COLO668 (cell line): ENCODE measurements at regions not wholly inside any gene's neighbourhood (a gene's known extent, or its start where the extent isn't known, plus 50 kb on each side); places are given as distances from the start of the nearest gene placed in this dataset.

Experiments used
- DNase-seq: peaks from one replicate; lab custom pipeline; 2025; ENCODE audit not compliant: unreplicated experiment; lab: John Stamatoyannopoulos, UW

DNA sequence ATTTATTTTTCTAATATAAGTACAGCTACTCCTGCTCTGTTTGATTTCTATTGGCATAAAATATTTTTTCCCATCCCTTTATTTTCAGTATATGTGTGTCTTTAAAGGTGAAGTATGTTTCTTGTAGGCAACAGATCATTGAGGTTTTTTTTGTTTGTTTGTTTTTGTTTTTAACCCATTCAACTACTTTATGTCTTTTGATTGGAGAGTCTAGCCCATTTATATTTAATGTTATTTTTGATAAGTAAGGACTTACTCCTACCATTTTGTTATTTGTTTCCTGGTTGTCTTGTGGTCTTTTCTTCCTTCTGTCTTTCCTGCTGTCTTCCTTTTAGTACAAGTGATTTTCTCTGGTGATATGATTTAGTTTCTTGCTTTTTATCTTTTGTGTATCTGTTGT lies 285.1 kb upstream of the PROX1 start:
- no peak for DNase-seq

DNA sequence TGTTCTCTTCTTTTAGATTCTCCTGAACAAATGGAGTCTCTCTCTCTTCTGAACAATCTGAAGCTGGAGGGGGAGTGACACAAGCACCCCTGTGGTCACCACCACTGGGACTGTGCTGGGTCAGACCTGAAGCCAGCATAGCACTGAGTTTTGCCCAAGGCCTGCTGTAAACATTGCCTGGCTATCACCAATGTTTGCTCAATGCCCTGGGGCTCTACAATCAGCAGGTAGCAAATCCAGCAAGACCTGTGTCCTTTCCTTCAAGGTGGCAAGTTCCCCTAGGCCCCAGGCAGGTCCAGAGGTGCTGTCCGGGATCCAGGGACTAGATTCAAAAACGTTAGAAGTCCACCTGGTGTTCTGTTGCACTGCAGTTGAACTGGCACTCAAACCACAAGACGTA lies 282.8 kb upstream of the PROX1 start:
- no peak for DNase-seq

DNA sequence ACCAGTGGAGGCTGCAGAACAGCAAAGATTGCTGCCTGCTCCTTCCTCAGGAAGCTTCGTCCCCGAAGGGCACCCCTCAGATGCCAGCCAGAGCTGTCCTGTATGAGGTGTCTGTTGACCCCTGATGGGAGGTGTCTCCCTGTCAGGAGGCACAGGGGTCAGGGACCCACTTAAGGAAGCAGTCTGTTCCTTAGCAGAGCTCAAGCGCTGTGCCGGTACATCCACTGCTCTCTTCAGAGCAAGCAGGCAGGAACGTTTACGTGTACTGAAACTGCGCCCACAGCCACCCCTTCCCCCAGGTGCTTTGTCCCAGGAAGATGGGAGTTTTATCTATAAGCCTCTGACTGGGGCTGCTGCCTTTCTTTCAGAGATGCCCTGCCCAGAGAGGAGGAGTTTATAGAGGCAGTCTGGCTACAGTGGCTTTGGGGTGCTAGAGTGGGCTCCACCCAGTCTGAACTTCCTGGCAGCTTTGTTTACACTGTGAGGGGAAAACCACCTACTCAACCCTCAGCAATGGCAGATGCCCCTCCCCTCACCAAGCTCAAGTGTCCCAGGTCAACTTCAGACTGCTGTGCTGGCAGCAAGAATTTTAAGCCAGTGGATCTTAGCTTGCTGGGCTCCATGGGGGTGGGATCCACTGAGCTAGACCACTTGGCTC lies 275.8 kb upstream of the PROX1 start:
- DNase-seq = peak; percentile 29

DNA sequence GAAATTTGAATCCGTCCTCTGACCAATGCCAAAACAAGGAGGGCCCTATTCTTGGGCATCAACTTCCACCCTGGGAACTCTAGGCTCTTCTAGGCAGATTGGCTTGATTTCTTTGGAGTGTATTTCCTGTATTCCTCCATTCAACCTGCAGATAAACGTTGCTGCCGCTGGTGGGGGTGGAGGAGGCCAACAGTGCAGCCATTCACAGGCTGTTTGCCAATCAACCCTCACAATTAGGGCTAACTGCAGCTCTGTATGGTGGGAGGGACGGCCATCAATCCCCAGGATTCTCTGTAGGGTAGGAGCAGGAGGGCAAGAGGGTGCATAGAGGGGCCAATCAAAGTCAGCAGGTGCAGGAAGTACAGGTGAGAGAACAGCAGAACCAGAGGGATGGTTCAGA lies 273.1 kb upstream of the PROX1 start:
- DNase-seq = no peak

DNA sequence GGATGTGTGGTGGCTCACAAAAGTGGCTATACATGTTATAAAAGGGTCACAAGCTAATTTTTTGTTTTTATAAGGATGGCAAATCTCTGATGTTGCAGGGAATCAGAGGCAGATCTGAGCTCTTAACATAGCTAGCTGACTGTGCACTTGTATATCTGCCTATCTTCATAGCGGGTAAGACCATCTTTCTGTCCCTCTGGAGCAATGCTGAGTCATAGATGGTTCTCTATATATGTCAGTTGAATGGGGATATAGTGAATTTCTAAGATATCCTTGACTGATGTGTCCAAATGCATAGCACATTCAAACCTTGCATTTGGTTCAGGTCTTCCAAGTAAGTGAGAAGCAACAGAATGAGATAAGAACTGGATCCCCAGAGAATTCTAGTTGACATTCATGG lies 272.6 kb upstream of the PROX1 start:
- no peak for DNase-seq

DNA sequence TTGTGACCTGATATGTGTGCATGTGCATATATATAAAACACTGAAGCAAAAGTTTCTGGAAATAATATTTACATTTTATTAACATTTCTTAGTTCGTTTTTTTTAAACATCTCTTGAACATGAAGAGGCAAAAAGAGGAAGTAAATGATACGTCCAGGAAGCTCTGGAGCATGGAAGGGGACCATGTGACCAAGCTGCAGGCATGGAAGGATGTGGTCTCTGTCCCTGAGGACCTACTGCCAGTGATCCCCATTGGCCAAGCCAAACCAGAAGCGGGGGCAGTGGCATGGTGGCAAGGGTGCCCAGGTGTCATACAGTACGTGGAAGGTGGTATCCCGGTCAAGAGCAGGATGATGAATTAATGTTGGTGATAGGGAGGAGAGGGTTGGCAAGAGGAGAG lies 268.3 kb upstream of the PROX1 start:
- DNase-seq = no peak

DNA sequence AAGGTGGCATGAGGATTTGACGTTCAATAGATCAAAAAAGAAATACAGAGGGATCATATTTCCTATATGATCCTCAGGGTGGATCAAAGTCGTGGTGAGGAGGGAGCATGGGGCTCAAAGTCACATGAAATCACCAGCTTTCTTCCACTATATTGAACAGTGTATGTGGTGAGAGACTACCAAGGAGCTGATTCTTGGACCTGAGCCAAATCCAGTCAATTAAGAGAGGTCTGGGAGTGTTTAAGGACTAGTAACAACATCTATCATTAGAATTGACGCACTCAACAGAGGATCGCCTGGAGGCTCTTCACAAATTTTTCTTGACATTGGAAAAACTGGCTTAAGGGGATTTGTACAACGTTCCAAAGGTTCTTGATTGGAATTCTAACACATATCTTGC lies 267.7 kb upstream of the PROX1 start:
- DNase-seq = no peak

DNA sequence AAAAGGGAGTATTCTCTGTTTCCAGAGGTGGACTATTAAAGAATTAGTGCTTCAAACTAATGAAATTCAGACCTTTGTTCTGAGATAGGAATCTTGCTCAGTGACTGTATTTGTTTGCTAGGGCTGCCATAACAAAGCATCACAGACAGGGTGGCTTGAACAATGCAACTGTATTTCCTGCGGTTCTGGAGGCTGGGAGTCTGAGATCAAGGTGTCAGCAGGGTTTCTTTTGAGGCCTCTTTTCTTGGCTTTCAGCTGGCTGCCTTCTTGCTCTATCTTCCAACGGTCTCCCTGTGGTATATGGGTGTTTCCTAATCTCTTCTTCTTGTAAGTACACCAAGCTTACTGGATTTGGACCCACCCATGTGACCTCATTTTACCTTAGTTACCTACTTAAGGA lies 264.6 kb upstream of the PROX1 start:
- DNase-seq = no peak

DNA sequence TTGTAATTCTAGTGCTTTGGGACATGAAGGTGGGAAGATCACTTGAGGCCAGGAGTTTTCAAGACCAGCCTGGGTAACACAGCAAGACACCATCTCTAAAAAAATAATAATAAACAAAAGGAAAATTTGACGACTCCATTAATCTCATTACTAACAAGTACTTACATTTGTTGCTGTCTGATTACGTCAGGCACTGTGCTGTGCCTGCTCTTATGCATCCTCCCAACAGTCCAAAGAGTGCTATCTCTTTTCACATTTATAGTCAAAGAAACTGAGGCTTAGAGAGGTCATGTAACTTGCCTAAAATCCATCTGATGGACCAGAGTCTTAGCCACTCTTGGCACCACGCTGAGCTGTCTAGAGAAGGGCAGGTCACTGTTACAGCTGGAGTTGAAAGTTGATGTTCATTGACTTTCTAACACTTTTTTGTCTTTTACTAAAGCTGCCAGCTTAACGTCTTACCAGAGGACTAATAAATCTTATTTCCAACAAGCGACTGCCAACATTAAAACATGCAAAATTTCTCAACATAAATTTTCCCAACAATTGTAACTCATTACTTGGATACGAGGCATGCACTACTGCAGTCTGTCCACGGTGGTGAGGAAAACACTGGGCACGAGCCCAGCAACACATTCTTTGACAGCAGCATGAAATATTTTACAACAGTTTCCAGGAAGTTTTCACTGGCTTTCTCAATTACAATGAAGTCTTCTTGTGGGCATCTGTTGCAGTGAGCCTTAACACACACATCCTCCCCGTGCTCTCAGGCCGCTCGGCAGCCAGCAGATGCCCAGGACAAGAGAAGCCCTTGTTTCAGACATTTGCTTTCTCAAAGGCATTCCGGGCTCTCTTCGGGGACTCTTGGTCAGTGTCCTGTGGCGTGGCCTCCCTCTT lies 262.9 kb upstream of the PROX1 start:
- DNase-seq = no peak

DNA sequence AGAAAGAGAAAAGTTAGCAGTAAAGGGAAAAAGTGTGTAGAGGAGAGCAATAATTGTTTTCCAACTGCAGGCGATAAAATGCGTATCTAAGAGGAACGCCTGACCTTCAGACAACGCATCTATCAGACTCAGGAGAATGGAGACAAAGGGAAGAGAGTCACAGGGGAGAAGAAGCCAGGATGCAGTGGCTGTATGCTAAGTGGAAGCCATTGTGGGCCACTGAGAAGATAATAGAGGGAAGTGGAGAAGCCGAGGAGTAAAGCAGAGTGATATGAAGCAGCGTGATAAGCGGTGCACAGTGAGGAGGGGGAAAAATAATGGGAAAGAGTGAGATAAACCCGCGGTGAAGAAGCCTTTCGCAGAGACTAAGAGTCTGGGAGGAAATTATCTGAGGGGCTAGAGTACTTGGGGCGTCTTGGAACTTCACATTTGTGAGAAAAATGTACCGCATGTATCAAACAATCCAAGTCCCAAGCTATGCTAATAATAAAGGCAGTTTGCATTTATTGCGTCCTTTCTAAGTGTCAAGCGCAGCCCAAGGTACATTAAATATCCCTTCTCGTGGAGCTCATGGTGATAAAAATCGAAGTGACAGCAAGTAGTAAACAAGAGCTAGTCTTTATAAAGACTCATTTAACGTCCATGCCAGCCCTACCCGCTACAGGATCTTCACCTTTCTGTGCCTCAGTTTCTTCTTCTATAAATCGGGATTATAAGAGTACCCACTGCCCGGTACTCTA lies 259.8 kb upstream of the PROX1 start:
- DNase-seq = no peak

DNA sequence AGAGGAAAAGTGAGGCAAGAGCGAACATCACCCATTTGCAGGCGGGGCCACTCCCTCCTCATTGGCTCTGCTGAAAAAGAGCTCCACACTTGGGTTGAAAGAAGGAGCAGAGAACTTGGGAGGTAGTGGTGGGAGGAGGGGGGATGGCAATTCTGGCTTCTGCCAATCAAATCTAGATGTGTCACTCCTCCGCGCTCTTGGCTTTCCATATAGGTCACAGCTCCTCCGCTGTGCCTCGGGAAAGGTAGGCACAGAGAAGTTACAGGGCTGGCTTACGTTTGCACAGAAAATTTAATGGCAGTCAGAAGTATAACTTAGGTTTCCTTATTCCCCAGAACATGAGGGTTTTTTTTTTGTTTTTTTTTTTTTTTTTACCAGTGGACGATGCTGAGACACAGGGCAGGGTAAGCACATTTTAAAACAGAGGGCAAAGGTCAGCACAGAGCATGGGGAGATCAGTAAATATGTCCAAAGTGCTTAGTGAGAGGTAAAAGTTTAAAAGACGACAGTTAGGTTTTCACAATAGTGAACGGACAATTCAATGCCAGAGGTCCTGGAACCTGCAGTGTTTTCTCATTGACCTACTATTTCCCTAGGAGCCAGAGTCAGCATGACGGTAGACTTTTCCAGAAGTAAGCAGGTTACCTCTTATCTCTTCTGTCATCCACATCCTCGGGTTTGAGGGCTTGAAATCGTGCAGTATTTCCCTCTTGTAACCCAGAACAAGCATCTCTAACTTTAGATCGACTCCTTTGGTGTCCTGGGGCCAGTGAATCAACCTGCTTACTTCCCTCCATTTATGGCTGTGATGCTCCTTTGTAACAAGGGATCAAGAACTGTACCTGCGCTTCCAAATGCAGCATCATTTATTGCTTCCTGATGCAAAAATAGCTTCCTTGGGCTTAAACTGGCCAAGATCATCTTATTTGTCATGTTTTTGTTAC lies 258.9 kb upstream of the PROX1 start:
- no peak for DNase-seq

DNA sequence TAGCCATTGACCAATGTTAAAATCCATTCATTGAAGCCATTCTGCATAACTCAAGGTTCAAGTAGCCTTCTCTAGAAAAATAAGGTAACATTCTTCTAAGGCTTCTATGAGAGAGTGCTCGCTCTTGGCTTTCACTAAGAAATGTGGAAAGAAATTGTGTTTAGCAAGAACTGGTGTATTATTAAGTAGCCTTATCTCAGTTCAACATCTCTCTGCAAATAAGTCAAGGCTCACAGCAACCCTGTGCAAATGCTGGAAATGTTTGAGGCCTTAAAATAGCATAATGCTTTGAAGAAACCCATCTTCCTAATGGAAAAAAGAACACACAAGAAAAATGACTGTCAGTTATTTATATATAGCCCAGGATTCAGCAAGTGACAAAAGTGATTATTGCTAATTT lies 254.1 kb upstream of the PROX1 start:
- DNase-seq = no peak

DNA sequence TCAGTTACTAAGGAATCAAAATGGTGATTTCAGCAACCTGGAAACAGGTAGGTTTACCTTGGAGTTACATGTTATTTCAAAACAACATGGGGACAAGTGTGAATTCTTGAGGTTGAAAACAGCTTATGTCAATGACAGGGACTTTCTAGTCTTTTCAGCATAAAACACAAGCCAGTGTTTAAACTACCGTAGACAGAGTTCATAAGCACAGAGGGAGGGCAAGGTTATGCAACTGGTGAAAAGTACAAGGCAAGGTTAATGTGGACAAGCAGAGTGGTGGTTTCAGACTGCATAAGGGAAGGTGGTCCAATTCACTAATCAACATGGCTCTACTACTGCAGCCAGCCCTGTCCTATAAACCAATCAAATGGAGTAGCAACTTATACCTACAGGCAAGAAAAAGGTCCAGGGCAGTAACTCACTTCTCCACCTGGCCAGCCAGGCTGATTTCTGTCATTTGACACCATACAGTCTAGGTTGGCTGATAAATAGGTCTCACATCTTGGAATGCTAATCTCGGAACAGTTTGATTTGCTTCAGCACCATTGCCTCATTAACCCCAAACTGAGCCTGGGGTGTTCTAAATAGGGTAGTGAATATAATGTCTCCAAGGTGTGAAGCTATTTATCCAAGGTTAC lies 250.3 kb upstream of the PROX1 start:
- DNase-seq = no peak

DNA sequence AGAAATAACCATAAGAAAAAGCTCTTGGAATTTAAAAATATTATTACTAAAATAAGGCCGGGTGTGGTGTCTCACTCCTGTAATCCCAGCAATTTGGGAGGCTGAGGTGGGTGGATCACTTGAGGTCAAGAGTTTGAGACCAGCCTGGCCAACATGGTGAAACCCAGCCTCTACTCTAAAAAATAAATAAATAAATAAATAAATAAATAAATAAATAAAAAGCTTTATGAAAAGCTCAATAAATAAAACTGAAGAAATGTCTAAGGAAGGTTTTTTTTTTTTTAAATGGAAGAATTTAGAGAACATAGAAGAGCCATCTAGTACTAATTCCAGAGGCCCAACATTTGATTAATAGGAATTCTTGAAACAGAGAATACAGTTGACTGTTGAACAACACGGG lies 249.1 kb upstream of the PROX1 start:
- no peak for DNase-seq

DNA sequence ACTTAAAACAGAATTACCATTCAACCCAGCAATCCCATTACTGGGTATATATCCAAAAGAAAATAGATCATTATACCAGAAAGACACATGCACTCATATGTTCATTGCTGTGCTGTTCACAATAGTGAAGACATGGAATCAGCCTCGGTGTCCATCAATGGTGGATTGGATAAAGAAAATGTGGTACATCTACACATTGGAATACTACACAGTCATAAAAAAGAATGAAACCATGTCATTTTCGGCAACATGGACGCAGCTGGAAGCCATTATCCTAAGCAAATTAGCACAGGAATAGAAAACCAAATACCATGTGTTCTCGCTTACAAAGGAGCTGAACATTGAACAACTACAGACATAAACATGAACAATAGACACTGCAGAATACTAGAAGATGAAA lies 244.8 kb upstream of the PROX1 start:
- DNase-seq = no peak

DNA sequence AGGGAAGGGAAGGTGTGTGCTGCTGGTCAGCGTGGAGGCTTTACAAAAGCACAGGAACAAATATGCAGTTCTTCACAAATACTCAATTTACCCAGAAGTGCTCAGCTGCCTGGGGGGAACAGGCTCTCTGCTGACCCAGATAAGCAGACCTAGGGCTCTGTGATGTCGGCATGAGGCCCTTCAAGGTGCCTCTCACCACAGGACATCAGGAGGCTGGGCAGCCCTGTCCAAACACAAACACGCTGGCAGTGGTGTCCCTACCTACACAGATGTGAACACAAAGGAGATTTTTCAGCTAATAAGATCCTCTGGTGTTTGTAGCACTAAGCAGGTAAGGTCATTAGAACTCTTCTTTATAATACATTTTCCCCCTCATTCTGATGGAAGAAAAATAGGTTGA lies 243.0 kb upstream of the PROX1 start:
- no peak for DNase-seq

DNA sequence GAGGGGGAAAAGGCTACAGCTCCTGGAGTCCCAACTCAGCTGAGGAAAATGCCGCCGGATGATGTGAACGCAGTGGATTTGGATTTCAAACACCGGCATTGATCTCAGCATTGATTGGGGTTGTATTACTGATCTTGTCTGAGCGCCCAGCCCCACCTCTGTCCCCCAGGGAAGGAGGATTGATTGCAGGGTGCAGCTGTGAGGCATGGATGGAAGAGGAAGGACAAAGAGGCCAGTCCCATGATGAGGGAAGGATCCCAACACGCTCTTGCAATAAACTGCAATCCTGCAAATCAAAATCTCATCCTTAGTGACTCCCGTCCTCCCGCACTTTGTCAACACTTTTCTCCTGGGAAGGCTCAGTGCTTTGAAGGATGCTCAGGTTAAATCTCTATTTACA lies 242.3 kb upstream of the PROX1 start:
- no peak for DNase-seq

DNA sequence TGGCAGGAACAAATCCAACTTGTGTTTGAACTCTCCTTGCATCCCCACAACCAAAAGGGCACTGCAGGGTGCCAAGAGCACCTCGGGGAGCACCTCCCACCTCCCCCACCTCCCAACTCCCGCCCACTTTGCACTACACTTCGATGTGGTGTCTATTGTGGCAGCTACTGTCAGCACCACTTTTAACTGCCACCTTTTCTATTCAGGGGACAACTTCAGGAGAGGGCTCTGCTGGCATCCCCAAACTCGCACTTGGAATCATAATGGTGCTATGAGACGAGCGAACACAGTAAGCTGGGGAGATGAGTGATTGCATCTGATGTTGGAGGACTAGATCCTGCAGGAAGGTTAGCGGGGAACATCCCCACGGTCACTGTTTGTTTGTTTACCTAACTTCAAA lies 238.2 kb upstream of the PROX1 start:
- no peak for DNase-seq

DNA sequence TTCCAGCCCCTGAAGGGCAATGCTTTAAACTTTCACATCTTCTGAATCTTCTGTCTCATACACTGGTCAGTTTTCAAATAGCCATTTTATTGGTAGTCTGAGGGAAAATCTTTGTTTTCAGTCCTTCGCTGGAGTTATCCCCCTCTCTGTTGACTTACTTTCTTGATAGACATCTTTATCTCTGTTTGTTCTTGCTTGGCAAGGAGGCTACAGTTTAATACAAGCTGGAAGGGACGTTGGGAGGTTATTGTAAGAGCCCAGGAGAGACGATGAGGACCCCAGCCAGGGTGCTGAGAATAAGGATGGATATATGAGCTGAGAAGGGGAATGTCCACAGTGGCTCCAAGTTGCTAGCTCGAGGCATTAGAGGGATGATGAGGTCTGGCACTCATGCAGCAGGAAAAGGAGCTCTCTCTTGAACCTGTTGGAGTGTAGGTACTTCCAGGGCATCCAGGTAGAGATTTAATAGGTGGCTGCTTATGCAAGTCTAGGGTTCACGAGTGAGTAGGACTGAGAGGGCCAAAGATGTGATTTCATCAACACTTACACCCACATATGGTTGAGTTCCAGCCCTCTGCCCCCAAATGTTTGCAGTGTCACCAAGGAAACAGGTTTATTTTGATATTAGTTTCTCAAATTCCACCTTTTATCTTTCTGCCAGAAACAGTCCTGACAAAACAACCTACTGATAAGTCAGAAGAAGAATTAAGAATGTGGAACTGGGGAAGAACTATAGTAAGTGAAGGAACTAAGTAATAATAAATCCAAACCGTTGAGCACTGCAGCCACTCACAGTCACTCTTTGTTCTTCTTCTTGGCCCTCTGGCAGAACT lies 237.3 kb upstream of the PROX1 start:
- no peak for DNase-seq

DNA sequence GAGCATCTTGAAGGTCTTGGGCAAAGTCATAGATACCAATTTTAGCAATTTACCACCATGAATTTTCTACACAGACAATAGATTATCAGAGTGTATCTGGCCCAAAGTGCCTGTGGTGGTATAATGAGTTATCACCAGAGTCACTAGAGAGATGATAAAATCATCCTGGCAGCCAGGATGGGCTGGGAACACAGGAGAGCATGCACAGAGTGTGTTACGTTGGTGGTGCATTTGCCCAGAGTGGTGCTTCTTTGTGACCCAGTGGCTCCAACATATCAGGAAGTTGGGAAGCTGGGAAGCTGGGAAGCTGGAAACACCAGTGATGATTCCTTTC lies 236.7 kb upstream of the PROX1 start:
- no peak for DNase-seq
